ENCODE measurements at regions not wholly inside any gene's neighbourhood (a gene's known extent, or its start where the extent isn't known, plus 50 kb on each side); places are given as distances from the start of the nearest gene placed in this dataset.
"Not testable (repeated sequence)": the region's sequence is repeated elsewhere in the genome, so short reads cannot be mapped to it uniquely, and the experiment has no call there.

GRCh38 chr6:48611332-48611731 is 500.3 kb upstream of the PTCHD4 start:
- DNase-seq (ENCODE audit: extremely low read depth in 1 of 11, low read depth in 9 of 11, low spot score in 4 of 11): no peak

- DNase-seq (ENCODE audit: extremely low read depth in 1 of 11, low read depth in 9 of 11, low spot score in 4 of 11): no peak
These were observed 499.8 kb upstream of the PTCHD4 start for GRCh38 chr6:48610846-48611245.

GRCh38 chr6:48606618-48607017 is 495.6 kb upstream of the PTCHD4 start:
- no peak for DNase-seq (ENCODE audit: extremely low read depth in 1 of 11, low read depth in 9 of 11, low spot score in 4 of 11)

DNA sequence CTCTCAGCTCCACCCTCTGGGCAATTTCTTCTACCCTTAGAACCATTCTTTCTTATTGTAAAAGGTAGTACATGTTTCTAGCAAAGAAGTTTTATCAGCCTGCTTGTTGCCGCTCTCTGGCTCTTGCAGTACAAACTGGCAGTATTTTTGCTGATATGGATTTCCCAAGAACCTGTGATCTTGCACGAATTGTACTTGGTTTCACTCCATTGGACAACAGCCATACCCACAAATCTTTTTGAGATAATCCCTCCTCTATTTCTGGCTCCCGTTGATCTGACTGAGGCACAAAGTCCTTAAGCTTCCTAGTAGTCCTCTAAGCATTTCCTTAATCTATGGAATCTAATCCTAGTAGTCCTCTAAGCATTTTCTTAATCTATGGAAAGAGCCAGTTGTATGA is 487.0 kb upstream of the PTCHD4 start:
- DNase-seq (ENCODE audit: extremely low read depth in 1 of 11, low read depth in 9 of 11, low spot score in 4 of 11): no peak

DNA sequence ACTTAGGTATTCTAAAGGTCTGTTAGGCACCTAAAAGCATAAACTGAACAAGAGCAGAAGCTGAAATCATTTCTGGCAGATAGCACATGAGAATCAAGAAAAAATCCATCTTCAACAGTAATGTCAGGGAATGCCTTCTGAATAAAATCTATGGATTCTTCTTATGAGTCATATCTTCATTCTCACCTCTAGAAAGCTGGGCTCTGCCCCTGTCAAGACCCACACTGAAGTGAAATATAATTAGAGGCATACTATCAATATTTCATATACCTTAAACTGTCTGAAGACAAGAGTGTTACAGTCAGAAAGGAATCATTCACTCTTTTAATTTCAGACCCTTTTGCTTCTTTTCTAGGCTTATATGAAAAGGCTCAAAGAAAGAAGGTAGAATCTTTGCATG is 485.8 kb upstream of the PTCHD4 start:
- no peak for DNase-seq (ENCODE audit: extremely low read depth in 1 of 11, low read depth in 9 of 11, low spot score in 4 of 11)

DNA sequence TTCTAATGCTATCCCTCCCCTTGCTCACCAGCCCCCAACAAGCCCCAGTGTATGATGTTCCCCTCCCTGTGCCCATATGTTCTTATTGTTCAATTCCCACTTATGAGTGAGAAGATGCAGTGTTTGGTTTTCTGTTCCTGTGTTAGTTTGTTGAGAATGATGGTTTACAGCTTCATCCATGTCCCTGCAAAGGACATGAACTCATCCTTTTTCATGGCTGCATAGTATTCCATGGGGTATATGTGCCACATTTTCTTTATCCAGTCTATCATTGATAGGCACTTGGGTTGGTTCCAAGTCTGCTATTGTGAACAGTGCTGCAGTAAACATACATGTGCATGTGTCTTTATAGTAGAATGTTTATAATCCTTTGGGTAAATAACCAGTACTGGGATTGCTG is 480.2 kb upstream of the PTCHD4 start:
- DNase-seq (ENCODE audit: extremely low read depth in 1 of 11, low read depth in 9 of 11, low spot score in 4 of 11): not testable (repeated sequence)

DNA sequence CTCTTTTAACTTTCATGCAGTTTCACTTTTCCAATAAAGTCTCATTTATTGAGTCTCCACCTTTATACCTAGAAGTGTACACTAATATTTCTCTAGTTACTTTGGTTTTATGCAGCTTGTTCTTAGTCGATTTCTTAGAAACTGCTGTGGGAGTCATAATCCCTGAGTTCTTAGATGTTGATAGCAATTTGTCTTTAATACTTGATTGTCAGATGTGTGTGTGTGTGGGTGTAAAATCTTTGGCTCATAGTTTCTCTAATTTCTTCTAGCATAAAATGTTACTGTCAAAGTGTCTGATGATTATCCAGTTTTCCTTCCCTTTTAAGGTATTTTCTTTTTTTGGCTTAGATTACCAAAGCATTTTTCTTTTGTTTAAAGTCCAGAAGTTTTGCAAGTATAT is 473.8 kb upstream of the PTCHD4 start:
- no peak for DNase-seq (ENCODE audit: extremely low read depth in 1 of 11, low read depth in 9 of 11, low spot score in 4 of 11)

- no peak for DNase-seq (ENCODE audit: extremely low read depth in 1 of 11, low read depth in 9 of 11, low spot score in 4 of 11)
These were observed 459.7 kb upstream of the PTCHD4 start for GRCh38 chr6:48570656-48571055.

DNA sequence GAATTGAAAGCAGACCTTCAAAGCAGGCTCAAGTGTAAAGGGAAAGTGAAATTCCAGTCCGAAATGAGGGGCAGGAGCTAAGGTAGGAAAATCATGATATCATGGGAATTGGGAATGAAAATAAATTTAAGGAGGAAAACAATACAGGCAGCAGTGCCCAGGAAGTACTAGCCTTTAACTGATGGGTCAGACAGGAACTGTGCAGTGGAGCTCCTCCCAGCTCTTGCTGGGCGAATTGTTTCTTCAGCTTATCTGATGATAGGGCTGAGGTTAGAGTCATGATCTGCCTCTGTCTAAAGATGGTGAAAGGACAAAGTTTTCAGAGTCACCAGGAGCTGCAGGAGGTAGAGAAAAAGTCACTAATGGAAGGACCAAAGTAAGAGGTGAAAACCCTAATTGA is 457.9 kb upstream of the PTCHD4 start:
- no peak for DNase-seq (ENCODE audit: extremely low read depth in 1 of 11, low read depth in 9 of 11, low spot score in 4 of 11)

DNA sequence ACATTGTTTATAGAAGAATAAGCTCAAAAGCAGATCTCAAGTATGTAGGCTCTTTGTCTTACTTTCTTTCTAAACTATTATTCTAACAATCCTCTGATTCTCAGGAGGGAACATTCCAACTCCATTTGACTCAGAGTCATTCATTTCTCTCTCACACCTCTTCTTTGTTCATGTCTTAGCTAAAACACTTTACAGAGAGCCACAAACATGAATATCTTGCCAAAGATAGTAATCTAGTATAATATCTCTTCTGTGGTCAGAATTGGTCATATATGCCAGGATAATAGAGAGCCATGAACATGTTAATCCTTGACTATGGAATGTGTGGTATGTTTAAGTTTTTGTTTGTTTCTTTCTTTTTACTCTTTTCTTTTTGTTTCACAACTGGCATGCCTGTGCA is 456.0 kb upstream of the PTCHD4 start:
- DNase-seq (ENCODE audit: extremely low read depth in 1 of 11, low read depth in 9 of 11, low spot score in 4 of 11): no peak

- DNase-seq (ENCODE audit: extremely low read depth in 1 of 11, low read depth in 9 of 11, low spot score in 4 of 11): no peak
These were observed 453.2 kb upstream of the PTCHD4 start for GRCh38 chr6:48564036-48564820.

DNA sequence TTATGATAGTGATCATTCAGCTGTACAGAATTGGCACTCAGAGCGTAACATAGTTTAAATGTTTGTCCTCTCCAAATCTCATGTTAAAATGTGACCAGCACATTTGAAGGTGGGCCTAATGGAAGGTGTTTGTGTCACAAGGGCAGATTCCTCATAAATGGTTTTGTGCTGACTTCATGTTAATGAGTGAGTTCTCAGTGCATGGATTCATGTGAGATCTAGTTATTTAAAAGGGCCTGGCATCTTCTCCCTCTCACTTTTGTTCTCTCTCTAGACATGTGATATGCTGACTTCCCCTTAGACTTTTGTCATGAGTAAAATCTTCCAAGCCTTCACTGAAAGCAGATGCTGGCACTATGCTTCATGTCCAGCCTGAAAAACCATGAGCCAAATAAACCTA is 452.4 kb upstream of the PTCHD4 start:
- DNase-seq (ENCODE audit: extremely low read depth in 1 of 11, low read depth in 9 of 11, low spot score in 4 of 11): no peak

DNA sequence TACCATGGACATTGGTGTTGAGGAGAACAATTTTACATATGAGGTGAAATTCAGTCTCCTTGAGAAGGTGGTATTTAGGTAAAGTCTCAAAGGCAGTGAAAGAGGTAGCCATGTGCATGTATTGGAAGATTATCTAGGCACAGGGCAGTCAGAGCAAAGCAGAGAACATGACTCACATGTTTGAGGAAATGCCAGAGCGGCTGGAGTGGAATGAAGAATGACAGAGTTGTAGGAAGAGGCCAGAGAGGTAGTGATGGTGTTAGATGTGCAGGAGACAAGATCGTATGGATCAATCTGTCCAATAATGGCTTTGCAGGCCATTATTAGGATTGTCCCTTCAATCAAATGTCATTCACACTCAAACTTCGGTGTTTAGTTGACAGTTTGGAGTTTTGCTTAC is 449.4 kb upstream of the PTCHD4 start:
- DNase-seq (ENCODE audit: extremely low read depth in 1 of 11, low read depth in 9 of 11, low spot score in 4 of 11): no peak

DNA sequence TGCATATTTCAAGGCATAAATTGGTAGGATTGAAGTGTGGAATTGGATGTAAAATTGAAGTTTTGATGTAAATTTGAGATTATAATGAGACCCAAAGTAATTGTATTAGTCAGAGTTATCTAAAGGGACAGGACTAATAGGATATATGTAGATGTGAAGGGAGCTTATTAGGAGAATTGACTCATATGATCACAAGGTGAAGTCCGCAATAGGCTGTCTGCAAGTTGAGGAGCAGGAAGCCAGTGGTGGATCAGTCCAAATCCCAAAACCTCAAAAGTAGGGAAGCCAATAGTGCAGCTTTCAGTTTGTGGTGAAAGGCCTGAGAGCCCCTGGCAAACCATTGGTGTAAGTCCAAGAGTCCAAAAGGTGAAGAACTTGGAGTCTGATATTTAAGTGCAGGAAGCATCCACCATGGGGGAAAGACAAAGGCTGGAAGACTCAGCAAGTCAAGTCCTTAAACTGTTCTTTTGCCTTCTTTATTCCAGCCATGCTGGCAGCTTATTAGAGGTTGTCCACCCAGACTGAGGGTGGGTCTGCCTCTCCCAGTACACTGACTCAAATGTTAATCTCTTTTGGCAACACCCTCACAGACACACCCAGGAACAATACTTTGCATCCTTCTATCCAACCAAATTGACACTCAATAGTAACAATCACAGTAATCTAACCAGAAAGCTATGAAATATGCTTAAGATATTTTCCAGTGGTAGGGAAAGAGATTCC is 442.6 kb upstream of the PTCHD4 start:
- DNase-seq (ENCODE audit: extremely low read depth in 1 of 11, low read depth in 9 of 11, low spot score in 4 of 11): no peak

DNA sequence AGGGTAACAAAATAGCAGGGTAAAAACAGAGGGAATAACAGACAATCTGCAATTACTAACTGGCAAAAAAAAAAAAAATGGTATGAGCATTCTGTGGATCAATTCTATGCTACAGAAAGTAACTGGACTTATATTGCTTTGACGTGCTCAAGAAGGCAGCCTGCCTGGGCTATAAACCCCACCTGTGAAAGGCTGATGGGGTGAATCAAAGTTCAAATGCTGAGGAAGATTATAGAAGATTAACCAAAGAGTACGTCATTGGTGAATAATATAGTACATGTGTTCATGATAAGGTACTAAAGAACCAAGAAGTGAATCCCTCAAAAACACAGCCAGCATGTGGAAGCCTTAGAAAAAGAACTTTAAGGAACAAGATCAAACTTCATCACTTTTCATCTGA is 441.9 kb upstream of the PTCHD4 start:
- DNase-seq (ENCODE audit: extremely low read depth in 1 of 11, low read depth in 9 of 11, low spot score in 4 of 11): no peak

GRCh38 chr6:48550603-48551002 is 439.6 kb upstream of the PTCHD4 start:
- no peak for DNase-seq (ENCODE audit: extremely low read depth in 1 of 11, low read depth in 9 of 11, low spot score in 4 of 11)

GRCh38 chr6:48542191-48542590 is 431.2 kb upstream of the PTCHD4 start:
- DNase-seq (ENCODE audit: extremely low read depth in 1 of 11, low read depth in 9 of 11, low spot score in 4 of 11): no peak

- no peak for DNase-seq (ENCODE audit: extremely low read depth in 1 of 11, low read depth in 9 of 11, low spot score in 4 of 11)
These were observed 430.7 kb upstream of the PTCHD4 start for GRCh38 chr6:48541649-48542048.

DNA sequence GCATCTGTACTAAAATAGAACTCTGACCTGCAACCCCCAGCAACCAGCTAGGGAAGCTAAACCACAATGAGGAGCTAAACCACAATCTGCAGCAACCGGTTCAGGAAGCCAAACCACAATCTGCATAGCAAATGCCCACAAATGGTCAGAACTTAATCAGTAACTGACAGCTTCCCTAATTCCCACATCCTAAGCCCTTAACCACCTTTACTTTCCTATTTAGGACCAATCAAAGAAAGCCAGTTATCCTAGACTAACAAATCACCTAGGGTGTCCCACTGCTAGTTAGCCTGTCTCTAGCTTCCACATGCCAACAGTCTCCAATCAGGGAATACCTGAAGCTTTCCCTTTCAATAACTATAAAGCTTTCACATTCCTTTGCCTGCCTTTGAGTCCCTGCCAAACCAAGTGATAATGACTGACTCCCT is 424.6 kb upstream of the PTCHD4 start:
- no peak for DNase-seq (ENCODE audit: extremely low read depth in 1 of 11, low read depth in 9 of 11, low spot score in 4 of 11)

- DNase-seq (ENCODE audit: extremely low read depth in 1 of 11, low read depth in 9 of 11, low spot score in 4 of 11): not testable (repeated sequence)
These were observed 420.0 kb upstream of the PTCHD4 start for GRCh38 chr6:48530978-48531377.

DNA sequence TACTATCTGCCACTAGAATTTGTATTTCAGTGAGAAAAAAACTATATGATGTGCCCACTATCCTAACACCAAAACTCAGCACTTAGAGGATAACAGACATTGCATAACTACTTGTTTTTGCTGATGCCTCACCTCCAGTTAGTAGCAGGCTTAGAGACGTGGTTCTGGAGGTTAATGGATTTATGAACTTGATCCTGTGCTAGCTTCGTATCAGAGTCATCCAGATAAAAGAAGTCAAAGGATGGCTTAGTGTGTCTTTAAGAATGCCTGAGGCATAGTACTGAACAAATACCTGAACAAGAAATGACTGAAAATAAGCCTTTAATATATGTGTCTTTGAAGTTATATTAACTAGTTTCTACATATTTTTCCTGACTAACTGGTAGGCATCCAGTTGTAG is 414.9 kb upstream of the PTCHD4 start:
- DNase-seq (ENCODE audit: extremely low read depth in 1 of 11, low read depth in 9 of 11, low spot score in 4 of 11): no peak

All from renal cortex interstitium (tissue), 11 donors.